HUES6 (cell line): ENCODE measurements at regions not wholly inside any gene's neighbourhood (a gene's known extent, or its start where the extent isn't known, plus 50 kb on each side); places are given as distances from the start of the nearest gene placed in this dataset.
"Not testable (repeated sequence)": the region's sequence is repeated elsewhere in the genome, so short reads cannot be mapped to it uniquely, and the experiment has no call there.

Source experiments
- H3K27ac ChIP-seq: 2 replicates; pipeline ENCODE4 v1.7.0; 2013; ENCODE audit warnings: low read depth, mild to moderate bottlenecking, low read length, inconsistent platforms
- H3K27me3 ChIP-seq: 2 replicates; pipeline ENCODE4 v1.6.1; 2013; ENCODE audit warnings: low read length; ENCODE audit not compliant: control insufficient read depth, insufficient read depth
- H3K36me3 ChIP-seq: 2 replicates; pipeline ENCODE4 v1.6.1; 2013; ENCODE audit warnings: low read length; ENCODE audit not compliant: control insufficient read depth, insufficient read depth
- H3K4me1 ChIP-seq: 2 replicates; pipeline ENCODE4 v1.6.1; 2013; ENCODE audit warnings: low read length; ENCODE audit not compliant: control insufficient read depth, insufficient read depth
- H3K4me3 ChIP-seq: 2 replicates; pipeline ENCODE4 v1.5.1; 2013; ENCODE audit warnings: low read depth, low read length
- H3K9ac ChIP-seq: one replicate; pipeline ENCODE4 v1.6.1; 2013; ENCODE audit warnings: mild to moderate bottlenecking, low read length
- H3K9me3 ChIP-seq: 2 replicates; pipeline ENCODE4 v1.6.1; 2013; ENCODE audit warnings: low read depth, low read length; ENCODE audit not compliant: control insufficient read depth, insufficient read depth

- no peaks in the 10 kb centered on the region; the same call in 1 of the 2 replicates for H3K9me3 ChIP-seq
- no peaks in the 10 kb centered on the region for H3K4me1 ChIP-seq
- no peak overlapping the region for H3K4me3 ChIP-seq
- H3K9ac ChIP-seq: no peak overlapping the region
- no peaks in the 10 kb centered on the region for H3K27me3 ChIP-seq
- H3K36me3 ChIP-seq: no peaks in the 10 kb centered on the region
- no peak overlapping the region for H3K27ac ChIP-seq
Observed at GRCh38 chr4:163693776-163694175, 199.3 kb downstream of the TMA16 start.

GRCh38 chr4:163694385-163694784, 199.9 kb downstream of the TMA16 start:
- no peaks in the 10 kb centered on the region for H3K36me3 ChIP-seq
- H3K27me3 ChIP-seq: no peaks in the 10 kb centered on the region
- H3K9me3 ChIP-seq: no peaks in the 10 kb centered on the region; the same call in 1 of the 2 replicates
- H3K4me3 ChIP-seq: no peak overlapping the region
- no peaks in the 10 kb centered on the region for H3K4me1 ChIP-seq
- no peak overlapping the region for H3K27ac ChIP-seq
- H3K9ac ChIP-seq: no peak overlapping the region

- Histone ChIP-seq H3K36me3 (no peaks in the 10 kb centered on the region), H3K27ac (no peak overlapping the region)
Observed at GRCh38 chr4:163697121-163697520, 202.6 kb downstream of the TMA16 start.

GRCh38 chr4:163700383-163700782, 205.9 kb downstream of the TMA16 start:
- not testable (repeated sequence) for H3K4me3 ChIP-seq, H3K4me1 ChIP-seq, H3K9ac ChIP-seq, H3K36me3 ChIP-seq, H3K27me3 ChIP-seq, H3K9me3 ChIP-seq, H3K27ac ChIP-seq

More at GRCh38 chr4:163697121-163697520, 202.6 kb downstream of the TMA16 start:
- Histone ChIP-seq H3K9ac (no peak overlapping the region), H3K4me1 (no peaks in the 10 kb centered on the region), H3K4me3 (no peak overlapping the region), H3K27me3 (no peaks in the 10 kb centered on the region), H3K9me3 (no peaks in the 10 kb centered on the region; the same call in 1 of the 2 replicates)

- H3K27ac ChIP-seq: no peak overlapping the region
- no peak overlapping the region for H3K4me3 ChIP-seq
Observed at GRCh38 chr4:163701916-163702315, 207.4 kb downstream of the TMA16 start.

GRCh38 chr4:163702736-163703135, 208.2 kb downstream of the TMA16 start:
- Histone ChIP-seq H3K36me3 (no peaks in the 10 kb centered on the region), H3K9ac (no peak overlapping the region), H3K27ac (no peak overlapping the region), H3K9me3 (no peaks in the 10 kb centered on the region), H3K4me1 (no peaks in the 10 kb centered on the region), H3K4me3 (no peak overlapping the region), H3K27me3 (no peaks in the 10 kb centered on the region)

More at GRCh38 chr4:163701916-163702315, 207.4 kb downstream of the TMA16 start:
- no peaks in the 10 kb centered on the region for H3K4me1 ChIP-seq
- no peak overlapping the region for H3K9ac ChIP-seq
- H3K36me3 ChIP-seq: no peaks in the 10 kb centered on the region
- no peaks in the 10 kb centered on the region for H3K27me3 ChIP-seq
- H3K9me3 ChIP-seq: no peaks in the 10 kb centered on the region; the same call in 1 of the 2 replicates

GRCh38 chr4:163703251-163703650, 208.8 kb downstream of the TMA16 start:
- H3K4me3 ChIP-seq: no peak overlapping the region
- H3K4me1 ChIP-seq: no peaks in the 10 kb centered on the region
- no peak overlapping the region for H3K9ac ChIP-seq
- no peaks in the 10 kb centered on the region for H3K9me3 ChIP-seq
- H3K27me3 ChIP-seq: no peaks in the 10 kb centered on the region
- no peak overlapping the region for H3K27ac ChIP-seq
- no peaks in the 10 kb centered on the region for H3K36me3 ChIP-seq

GRCh38 chr4:163707873-163708272, 213.4 kb downstream of the TMA16 start:
- no peak overlapping the region for H3K4me3 ChIP-seq
- H3K27me3 ChIP-seq: no peaks in the 10 kb centered on the region
- no peak overlapping the region for H3K27ac ChIP-seq
- H3K9ac ChIP-seq: no peak overlapping the region
- no peaks in the 10 kb centered on the region for H3K9me3 ChIP-seq
- no peaks in the 10 kb centered on the region for H3K4me1 ChIP-seq
- no peaks in the 10 kb centered on the region for H3K36me3 ChIP-seq

GRCh38 chr4:163709601-163710000, 215.1 kb downstream of the TMA16 start:
- Histone ChIP-seq H3K36me3 (no peaks in the 10 kb centered on the region), H3K9ac (no peak overlapping the region), H3K9me3 (no peaks in the 10 kb centered on the region), H3K27ac (no peak overlapping the region), H3K4me1 (no peaks in the 10 kb centered on the region), H3K4me3 (no peak overlapping the region), H3K27me3 (no peaks in the 10 kb centered on the region)

GRCh38 chr4:163710158-163710557, 215.7 kb downstream of the TMA16 start:
- H3K4me1 ChIP-seq: no peaks in the 10 kb centered on the region
- no peaks in the 10 kb centered on the region for H3K9me3 ChIP-seq

GRCh38 chr4:163724495-163724894, 230.0 kb downstream of the TMA16 start:
- peaks cover 16% of the 10 kb centered on the region for H3K9me3 ChIP-seq
- not testable (repeated sequence) for H3K36me3 ChIP-seq, H3K27me3 ChIP-seq, H3K4me1 ChIP-seq, H3K9ac ChIP-seq, H3K4me3 ChIP-seq, H3K27ac ChIP-seq

More at GRCh38 chr4:163710158-163710557, 215.7 kb downstream of the TMA16 start:
- H3K9ac ChIP-seq: no peak overlapping the region
- no peaks in the 10 kb centered on the region for H3K36me3 ChIP-seq
- H3K4me3 ChIP-seq: no peak overlapping the region
- no peak overlapping the region for H3K27ac ChIP-seq
- no peaks in the 10 kb centered on the region for H3K27me3 ChIP-seq

- Histone ChIP-seq H3K9me3 (peaks cover 16% of the 10 kb centered on the region), H3K4me3 (no peak overlapping the region), H3K27ac (no peak overlapping the region), H3K4me1 (no peaks in the 10 kb centered on the region), H3K36me3 (no peaks in the 10 kb centered on the region), H3K9ac (no peak overlapping the region), H3K27me3 (no peaks in the 10 kb centered on the region)
Observed at GRCh38 chr4:163726641-163727040, 232.2 kb downstream of the TMA16 start.
